GM23338 (cell line): ENCODE measurements at regions not wholly inside any gene's neighbourhood (a gene's known extent, or its start where the extent isn't known, plus 50 kb on each side); places are given as distances from the start of the nearest gene placed in this dataset.

Source experiments
- ATAC-seq: fragments of 200-7000 bp; cut with Tn5 transposase; 3 replicates; pipeline ENCODE4 v1.9.1; 2020
- DNase-seq: peaks from one replicate; pipeline ENCODE4 v3.0.0-alpha.2; 2015; ENCODE audit warnings: low spot score
- H2AFZ ChIP-seq: fragments of 200-600 bp; sonication (generic); 2 replicates; pipeline ENCODE4 v1.8.0; 2016; ENCODE audit warnings: antibody characterized with exemption, mild to moderate bottlenecking, moderate library complexity
- H3F3A ChIP-seq: fragments of 200-600 bp; sonication (generic); replicated peaks from 2 replicates; pipeline ENCODE4 v1.8.0; 2017; ENCODE audit warnings: antibody characterized with exemption, mixed run types, low read depth
- H3K27ac ChIP-seq: fragments of 200-600 bp; sonication (generic); 2 replicates; pipeline ENCODE4 v1.6.1; 2016; ENCODE audit warnings: low read depth
- H3K27me3 ChIP-seq: fragments of 200-600 bp; sonication (generic); 2 replicates; pipeline ENCODE4 v1.8.0; 2016; ENCODE audit warnings: mild to moderate bottlenecking, mixed run types, moderate library complexity; ENCODE audit not compliant: insufficient read depth
- H3K36me3 ChIP-seq: fragments of 200-600 bp; sonication (generic); 2 replicates; pipeline ENCODE4 v1.8.0; 2016; ENCODE audit warnings: mild to moderate bottlenecking; ENCODE audit not compliant: insufficient read depth
- H3K4me1 ChIP-seq: fragments of 200-600 bp; sonication (generic); 2 replicates; pipeline ENCODE4 v1.8.0; 2016; ENCODE audit warnings: mild to moderate bottlenecking, moderate library complexity; ENCODE audit not compliant: insufficient read depth
- H3K4me2 ChIP-seq: fragments of 200-600 bp; sonication (generic); 2 replicates; pipeline ENCODE4 v1.7.1; 2017; ENCODE audit warnings: mixed run types
- H3K4me3 ChIP-seq: fragments of 200-600 bp; sonication (generic); 2 replicates; pipeline ENCODE4 v1.6.1; 2016; ENCODE audit warnings: mixed run types
- H3K79me2 ChIP-seq: fragments of 200-600 bp; sonication (generic); replicated peaks from 2 replicates; pipeline ENCODE4 v1.8.0; 2017; ENCODE audit warnings: mild to moderate bottlenecking; ENCODE audit not compliant: insufficient read depth
- H3K9me2 ChIP-seq: fragments of 200-600 bp; sonication (generic); 2 replicates; pipeline ENCODE4 v1.8.0; 2017; ENCODE audit not compliant: insufficient read depth
- H4K20me1 ChIP-seq: fragments of 200-600 bp; sonication (generic); replicated peaks from 2 replicates; pipeline ENCODE4 v1.8.0; 2017; ENCODE audit warnings: mild to moderate bottlenecking; ENCODE audit not compliant: insufficient read depth
- H3K27ac Mint-ChIP-seq: 2 replicates; pipeline ENCODE4 v1.8.0; 2020; ENCODE audit warnings: inconsistent platforms, mild to moderate bottlenecking, moderate library complexity, mixed read lengths
- H3K27me3 Mint-ChIP-seq: 3 replicates; pipeline ENCODE4 v1.8.0; 2022; ENCODE audit warnings: low read depth, mild to moderate bottlenecking, moderate library complexity, mixed read lengths, inconsistent platforms; ENCODE audit not compliant: insufficient read depth, poor library complexity
- H3K36me3 Mint-ChIP-seq: 3 replicates; pipeline ENCODE4 v1.8.0; 2021; ENCODE audit warnings: low read depth, mild to moderate bottlenecking, inconsistent platforms, moderate library complexity, mixed read lengths
- H3K4me1 Mint-ChIP-seq: 3 replicates; pipeline ENCODE4 v1.8.0; 2020; ENCODE audit warnings: mild to moderate bottlenecking, inconsistent platforms, mixed read lengths
- H3K4me3 Mint-ChIP-seq: 3 replicates; pipeline ENCODE4 v1.8.0; 2021; ENCODE audit warnings: moderate library complexity, mild to moderate bottlenecking, inconsistent platforms, mixed read lengths
- H3K9me3 Mint-ChIP-seq: 3 replicates; pipeline ENCODE4 v1.8.0; 2020; ENCODE audit warnings: moderate library complexity, mild to moderate bottlenecking, inconsistent platforms, mixed read lengths
- CREB1 ChIP-seq: fragments of 250-450 bp; sonication (Bioruptor Pico); IDR thresholded peaks from 2 replicates; pipeline ENCODE4 v1.5.0; 2020; ENCODE audit warnings: low read depth, mild to moderate bottlenecking, moderate library complexity
- EZH2phosphoT487 ChIP-seq: fragments of 200-600 bp; sonication (generic); IDR thresholded peaks from one replicate; pipeline ENCODE4 v1.8.1; 2018; ENCODE audit warnings: antibody characterized with exemption; ENCODE audit not compliant: unreplicated experiment
- JUNB ChIP-seq: IDR thresholded peaks from one replicate; pipeline ENCODE4 v1.6.1; 2016; ENCODE audit warnings: antibody characterized with exemption; ENCODE audit not compliant: unreplicated experiment
- NANOG ChIP-seq: IDR thresholded peaks from 2 replicates; pipeline ENCODE4 v1.6.1; 2016; ENCODE audit warnings: antibody characterized with exemption, borderline replicate concordance
- REST ChIP-seq: IDR thresholded peaks from one replicate; pipeline ENCODE4 v1.6.1; 2018; ENCODE audit warnings: antibody characterized with exemption; ENCODE audit not compliant: unreplicated experiment
- STAT1 ChIP-seq: IDR thresholded peaks from one replicate; pipeline ENCODE4 v1.6.1; 2016; ENCODE audit warnings: antibody characterized with exemption; ENCODE audit not compliant: unreplicated experiment
- ZNF462 ChIP-seq: fragments of 250-450 bp; sonication (Bioruptor Pico); IDR thresholded peaks from 2 replicates; pipeline ENCODE4 v1.5.0; 2020; ENCODE audit warnings: mild to moderate bottlenecking, moderate library complexity
- TF ChIP-seq, protein P1 (sequence below), 2 experiments: fragments of 200-600 bp in 1 of 2; sonication (generic) in 1 of 2; conservative IDR thresholded peaks; 2 replicates each; pipeline versions ENCODE4 v1.5.1 to v1.6.1; 2016 to 2017; ENCODE audit warnings: antibody characterized with exemption in 2 of 2, low read depth in 2 of 2, mild to moderate bottlenecking in 2 of 2, moderate library complexity in 1 of 2

GRCh38 chr1:163656095-163656759 lies 334.5 kb downstream of the NUF2 start:
- Histone ChIP-seq H3F3A (no peaks in the 10 kb centered on the region), H3K27ac (0 out of 2 replicates have a peak overlapping the region, but pooled peaks have one; percentile 14), H3K9me2 (no peaks in the 10 kb centered on the region), H3K4me2 (no peak overlapping the region), H3K4me1 (peaks cover 11% of the 10 kb centered on the region; the same call in 1 of the 2 replicates), H3K27me3 (no peaks in the 10 kb centered on the region), H4K20me1 (no peaks in the 10 kb centered on the region), H2AFZ (peak overlapping the region; percentile 29; the same call in 1 of the 2 replicates), H3K36me3 (no peaks in the 10 kb centered on the region), H3K4me3 (no peak overlapping the region), H3K79me2 (no peaks in the 10 kb centered on the region)
- DNase-seq (no peak), ATAC-seq (no peak)
- no peaks in the 10 kb centered on the region for H3K36me3 Mint-ChIP-seq
- no peak overlapping the region for H3K27ac Mint-ChIP-seq
- TF ChIP-seq REST (no peak), ZNF462 (CRISPR knock-in tag) (no peak), CREB1 (no peak), EZH2phosphoT487 (no peak), JUNB (no peak), STAT1 (no peak), NANOG (no peak)
- TF ChIP-seq, protein P1, sequence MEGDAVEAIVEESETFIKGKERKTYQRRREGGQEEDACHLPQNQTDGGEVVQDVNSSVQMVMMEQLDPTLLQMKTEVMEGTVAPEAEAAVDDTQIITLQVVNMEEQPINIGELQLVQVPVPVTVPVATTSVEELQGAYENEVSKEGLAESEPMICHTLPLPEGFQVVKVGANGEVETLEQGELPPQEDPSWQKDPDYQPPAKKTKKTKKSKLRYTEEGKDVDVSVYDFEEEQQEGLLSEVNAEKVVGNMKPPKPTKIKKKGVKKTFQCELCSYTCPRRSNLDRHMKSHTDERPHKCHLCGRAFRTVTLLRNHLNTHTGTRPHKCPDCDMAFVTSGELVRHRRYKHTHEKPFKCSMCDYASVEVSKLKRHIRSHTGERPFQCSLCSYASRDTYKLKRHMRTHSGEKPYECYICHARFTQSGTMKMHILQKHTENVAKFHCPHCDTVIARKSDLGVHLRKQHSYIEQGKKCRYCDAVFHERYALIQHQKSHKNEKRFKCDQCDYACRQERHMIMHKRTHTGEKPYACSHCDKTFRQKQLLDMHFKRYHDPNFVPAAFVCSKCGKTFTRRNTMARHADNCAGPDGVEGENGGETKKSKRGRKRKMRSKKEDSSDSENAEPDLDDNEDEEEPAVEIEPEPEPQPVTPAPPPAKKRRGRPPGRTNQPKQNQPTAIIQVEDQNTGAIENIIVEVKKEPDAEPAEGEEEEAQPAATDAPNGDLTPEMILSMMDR (conservative IDR thresholded peaks at IDR 0.05; ENCODE audit: low read depth in 2 of 2), result no peak
- no peaks in the 10 kb centered on the region for H3K27me3 Mint-ChIP-seq
- H3K4me3 Mint-ChIP-seq, result no peak overlapping the region
- peaks cover 9% of the 10 kb centered on the region; the same call in 2 of the 3 replicates for H3K4me1 Mint-ChIP-seq
- H3K9me3 Mint-ChIP-seq, result no peaks in the 10 kb centered on the region
